C1 segment of cervical spinal cord (tissue), 14 donors: ENCODE measurements at regions not wholly inside any gene's neighbourhood (a gene's known extent, or its start where the extent isn't known, plus 50 kb on each side); places are given as distances from the start of the nearest gene placed in this dataset.
"Not testable (repeated sequence)": the region's sequence is repeated elsewhere in the genome, so short reads cannot be mapped to it uniquely, and the experiment has no call there.

ENCODE experiments used
- DNase-seq, 14 donors: peaks; one replicate each; lab custom pipeline; 2025; lab: John Stamatoyannopoulos, UW

DNA sequence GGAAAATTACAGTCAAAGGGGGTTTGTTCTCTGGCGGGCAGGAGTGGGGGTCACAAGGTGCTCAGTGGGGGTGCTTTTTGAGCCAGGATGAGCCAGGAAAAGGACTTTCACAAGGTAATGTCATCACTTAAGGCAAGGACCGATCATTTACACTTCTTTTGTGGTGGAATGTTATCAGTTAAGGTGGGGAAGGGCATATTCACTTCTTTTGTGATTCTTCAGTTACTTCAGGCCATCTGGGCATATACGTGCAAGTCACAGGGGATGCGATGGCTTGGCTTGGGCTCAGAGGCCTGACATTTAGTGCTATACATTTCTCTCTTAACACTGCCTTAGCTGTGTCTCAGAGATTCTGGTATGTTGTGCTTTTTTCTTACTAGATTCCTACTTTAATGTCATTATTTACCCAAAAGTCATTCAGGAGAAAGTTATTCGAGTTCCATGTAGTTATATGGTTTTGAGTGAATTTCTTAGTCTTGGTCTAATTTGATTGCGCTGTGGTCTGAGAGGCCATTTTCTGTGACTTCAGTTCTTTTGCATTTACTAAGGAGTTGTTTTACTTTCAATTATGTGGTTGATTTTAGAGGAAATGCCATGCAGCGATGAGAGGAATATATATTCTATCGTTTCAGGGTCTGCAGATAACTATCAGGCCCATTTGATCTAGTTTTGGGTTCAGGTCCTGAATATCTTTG is 416.2 kb upstream of the EPHA7 start:
- DNase-seq = not testable (repeated sequence)

DNA sequence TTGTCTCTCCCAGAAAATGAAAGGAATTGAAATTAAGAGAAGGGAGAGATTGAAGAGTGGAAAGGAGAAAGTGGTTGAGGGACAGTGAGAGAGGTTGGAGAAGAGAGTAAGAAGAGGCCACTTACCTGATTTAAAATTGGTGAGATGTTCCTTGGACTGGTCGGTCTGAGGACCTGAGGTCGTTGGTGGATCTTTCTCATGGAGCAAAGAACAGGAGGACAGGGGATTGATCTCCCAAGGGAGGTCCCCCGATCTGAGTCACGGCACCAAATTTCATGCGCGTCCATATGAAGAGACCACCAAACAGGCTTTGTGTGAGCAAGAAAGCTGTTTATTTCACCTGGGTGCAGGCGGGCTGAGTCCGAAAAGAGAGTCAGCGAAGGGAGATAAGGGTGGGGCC is 415.7 kb upstream of the EPHA7 start:
- DNase-seq = not testable (repeated sequence)

DNA sequence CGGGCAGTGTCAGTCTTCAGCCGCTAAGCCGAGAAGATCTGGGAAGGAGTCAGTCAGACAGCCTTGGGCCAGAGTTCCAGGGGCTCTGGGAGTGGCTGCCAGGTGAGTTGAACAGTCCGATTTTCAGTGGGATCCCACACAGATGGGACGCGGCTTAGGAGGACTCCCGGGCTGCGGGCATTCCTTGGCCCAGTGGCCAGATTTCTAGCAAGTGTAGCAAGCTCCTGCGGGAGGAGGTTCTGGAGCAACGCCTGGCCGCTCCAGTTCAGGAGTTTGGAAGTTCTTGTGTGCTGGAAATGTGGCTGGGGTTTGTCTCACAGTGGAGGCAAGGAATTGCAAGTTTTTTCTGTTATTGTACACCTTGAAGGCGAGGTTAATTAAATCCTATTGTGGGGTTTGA is 414.0 kb upstream of the EPHA7 start:
- not testable (repeated sequence) for DNase-seq

DNA sequence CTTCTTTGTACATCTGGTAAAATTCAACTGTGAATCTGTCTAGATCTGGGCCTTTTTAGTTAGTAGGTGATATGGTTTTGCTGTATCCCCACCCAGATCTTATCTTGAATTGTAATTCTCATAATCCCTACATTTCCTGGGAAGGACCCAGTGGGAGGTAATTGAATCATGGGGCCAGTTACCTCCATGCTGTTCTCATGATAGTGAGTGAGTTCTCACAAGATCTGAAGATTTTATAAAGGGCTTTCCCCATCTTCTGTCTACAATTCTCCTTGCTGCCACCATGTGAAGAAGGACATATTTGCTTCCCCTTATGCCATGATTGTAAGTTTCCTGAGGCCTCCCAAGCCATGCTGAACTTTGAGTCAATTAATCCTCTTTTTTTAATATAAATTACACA is 410.4 kb upstream of the EPHA7 start:
- DNase-seq = not testable (repeated sequence)

DNA sequence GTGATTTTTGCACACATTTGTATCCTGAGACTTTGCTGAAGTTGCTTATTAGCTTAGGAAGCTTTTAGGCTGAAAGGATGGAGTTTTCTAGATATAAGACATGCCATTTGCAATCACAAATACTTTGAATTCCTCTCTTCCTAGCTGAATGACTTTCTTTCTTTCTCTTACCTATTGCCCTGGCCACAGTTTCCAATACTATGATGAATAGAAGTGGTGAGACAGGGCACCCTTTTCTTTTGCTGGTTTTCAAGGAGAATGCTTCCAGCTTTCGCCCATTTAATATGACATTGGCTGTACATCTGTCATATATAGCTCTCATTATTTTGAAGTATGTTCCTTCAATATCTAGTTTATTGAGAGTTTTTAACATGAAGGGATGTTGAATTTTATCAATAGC is 409.6 kb upstream of the EPHA7 start:
- DNase-seq = no peak

DNA sequence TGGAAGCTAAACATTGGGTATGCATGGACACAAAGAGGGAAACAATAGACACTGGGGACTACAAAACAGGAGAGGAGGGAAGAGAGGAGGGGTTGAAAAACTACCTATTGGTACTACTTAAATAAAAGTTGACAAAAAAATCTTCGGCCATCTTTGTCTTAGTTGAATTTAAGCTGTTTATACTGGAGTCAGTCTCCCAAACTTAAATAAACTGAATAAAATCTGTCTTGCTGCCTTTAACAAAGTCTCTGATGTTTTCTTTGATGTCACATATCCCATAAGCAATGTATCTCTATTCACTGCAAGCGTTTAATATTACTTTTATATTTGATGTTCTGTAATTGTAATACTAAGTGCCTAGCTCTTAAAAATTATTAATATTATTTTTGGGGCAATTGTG is 409.2 kb upstream of the EPHA7 start:
- DNase-seq = no peak

DNA sequence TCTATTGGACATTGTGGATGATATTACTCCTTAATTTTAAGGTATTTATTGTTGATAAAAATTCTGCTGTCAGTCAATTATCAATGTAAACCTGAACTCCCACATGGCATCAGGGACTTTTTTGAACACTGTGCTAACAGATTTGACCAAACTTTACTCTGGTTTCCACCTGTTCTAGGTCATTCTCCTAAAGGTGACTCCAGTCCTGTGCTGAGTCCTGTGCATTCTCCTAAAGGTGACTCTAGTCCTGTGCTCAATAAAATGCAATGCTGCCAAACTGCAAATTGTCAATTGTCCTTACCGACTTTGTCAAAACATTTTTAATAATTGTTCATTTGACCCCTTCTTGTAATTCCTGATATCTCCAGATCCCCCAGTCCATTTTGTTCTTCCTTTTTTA is 408.4 kb upstream of the EPHA7 start:
- DNase-seq = no peak

DNA sequence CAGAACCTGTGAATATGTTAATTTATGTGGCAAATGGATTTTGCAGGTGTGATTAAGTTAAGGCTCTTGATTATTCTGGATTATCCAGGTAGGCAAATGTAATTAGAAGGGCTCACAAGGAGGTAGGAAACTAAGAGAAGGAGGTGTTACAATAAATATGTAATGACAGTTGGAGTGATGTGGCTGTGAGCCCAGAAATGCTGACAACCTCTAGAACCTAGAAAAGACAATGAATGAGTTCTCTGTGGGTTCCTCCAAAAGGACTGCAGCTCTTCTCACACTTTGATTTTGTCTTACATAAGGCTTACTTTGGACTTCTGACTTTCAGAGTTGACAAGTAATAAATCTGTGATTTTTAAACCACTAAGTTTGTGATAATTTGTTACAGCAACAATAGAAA is 406.6 kb upstream of the EPHA7 start:
- DNase-seq = no peak

DNA sequence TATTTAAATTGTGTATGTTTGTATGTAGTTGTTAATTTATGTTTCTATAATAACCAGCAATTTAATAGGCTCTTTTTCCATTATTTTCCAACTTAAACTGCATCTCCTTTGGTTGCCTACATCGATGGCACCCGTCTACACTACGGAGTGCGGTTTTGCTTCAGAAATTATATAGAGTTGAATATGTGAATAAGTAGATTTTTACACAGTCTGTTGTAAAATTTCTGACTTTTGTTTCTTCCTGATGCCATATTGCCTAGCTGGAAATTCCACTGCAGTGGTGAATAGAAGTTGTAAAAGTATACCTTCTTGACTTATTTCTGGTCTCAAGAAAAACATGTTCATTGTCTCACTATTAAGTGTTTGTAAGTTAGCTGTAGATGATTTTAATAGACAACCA is 404.1 kb upstream of the EPHA7 start:
- no peak for DNase-seq

DNA sequence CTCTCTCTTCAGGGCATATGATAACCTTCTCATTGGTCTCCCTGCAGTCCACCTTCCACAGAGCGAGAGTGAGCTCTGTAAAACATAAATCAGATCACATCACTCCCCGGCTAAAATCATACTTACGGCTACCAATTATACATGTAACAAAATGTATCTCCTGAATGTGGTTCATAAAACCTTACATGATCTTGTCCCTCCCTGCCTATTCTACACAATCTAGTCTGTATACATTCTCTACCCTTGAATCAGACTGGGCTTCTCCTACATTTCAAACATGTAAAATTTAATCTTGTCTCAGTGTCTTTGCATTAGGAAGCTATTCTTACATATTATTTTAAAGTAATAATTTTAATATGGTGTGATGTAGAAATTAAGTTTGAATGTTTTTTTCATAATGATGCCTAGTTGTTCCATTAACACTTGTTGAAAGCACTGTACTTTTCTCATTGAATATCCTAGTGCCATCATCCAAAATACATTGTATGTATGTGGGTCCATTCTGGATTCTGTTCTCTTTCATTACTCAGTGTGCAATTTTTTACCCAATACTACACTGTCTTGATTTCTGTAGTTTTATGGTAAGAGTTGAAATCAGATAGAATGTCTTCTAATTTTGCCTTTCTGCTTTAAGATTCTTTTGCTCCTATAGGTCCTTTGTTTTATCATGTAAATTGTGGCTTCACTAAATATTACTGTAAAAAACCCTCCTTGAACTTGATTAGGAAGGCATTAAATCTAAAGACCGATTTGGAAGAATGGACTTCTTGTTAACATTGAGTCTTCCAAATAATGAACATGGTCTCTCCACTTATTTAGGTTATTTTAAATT is 403.3 kb upstream of the EPHA7 start:
- DNase-seq = no peak

DNA sequence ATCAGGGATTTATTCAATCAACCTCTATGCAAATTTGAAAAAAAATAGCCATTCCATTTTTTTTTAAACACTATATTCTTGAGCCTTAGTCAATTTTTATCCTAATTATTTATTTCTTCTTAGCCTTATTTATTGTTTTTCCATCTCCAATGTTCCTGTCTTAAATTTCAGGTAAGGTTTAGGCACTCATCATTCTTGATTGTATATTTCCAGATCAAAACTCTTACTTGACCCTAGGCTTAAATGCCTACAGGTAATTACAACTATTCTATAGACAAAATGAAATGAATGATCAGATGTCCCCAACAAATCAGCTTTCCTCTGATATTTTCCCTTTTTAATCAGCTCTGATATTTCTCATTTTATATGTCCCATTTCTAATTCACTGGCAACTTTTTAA is 402.6 kb upstream of the EPHA7 start:
- no peak for DNase-seq

DNA sequence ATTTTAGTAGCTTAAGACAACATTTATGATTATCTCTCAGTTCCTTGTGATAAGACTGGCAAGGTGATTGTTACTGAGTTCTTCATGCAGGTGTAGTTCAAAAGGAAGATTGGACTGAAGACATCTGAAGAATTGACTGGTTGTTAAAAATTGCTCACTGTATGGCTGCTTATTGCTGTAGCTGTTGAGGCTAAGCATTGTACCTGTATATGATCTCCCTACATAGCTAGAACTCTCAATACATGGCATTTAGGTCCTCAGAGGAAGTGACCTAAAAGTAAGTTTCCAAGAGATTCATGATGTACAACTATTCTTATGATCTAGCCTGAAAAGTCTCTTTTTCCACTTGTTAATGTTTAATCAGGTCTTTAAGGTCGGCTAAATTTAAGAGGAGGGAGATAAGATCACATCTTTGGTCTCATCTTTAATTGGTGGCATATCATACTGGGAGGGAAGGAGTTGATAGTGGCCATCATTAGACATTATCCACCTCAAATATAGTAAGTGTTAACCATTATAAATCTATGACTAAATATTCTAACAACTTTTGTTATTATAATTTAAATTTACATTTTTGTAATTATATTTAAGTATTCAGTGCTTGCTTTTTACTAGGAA is 401.2 kb upstream of the EPHA7 start:
- DNase-seq = no peak

DNA sequence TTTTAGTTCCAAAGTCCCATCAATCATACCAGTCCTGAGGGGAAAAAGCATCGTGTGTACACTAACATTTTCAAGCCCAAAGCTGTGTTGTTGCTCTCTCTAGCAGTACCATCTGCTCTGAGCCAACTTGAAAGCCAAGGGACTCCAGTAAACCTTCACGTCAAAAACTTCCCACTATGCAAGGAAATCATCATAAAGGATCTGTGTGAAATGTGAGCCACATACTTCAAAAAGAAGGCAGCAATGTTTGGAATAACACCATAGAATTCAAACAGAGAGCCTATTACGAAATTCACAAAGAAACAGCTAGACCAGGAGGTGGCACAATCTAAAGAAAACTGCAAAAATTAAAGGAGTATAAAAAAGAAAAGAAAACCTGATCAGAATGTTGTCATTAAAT is 399.8 kb upstream of the EPHA7 start:
- DNase-seq = no peak

DNA sequence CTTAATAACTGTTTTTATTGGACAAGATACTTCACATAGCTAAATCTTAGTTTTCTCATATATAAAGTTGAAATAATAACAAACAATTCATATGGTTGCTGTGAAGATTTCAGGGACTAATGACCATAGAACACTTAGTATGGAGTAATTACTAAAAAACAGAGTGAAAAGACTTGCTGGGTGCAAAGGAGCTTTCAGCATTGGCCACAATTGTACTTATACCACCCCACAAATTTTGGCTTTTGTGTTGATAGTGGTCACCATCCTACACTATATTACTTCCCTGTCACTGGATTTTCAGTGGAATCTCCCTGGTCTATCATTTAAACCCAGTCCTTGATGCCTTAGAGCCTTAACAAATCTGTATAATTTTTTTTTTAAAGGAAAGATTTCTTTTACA is 398.6 kb upstream of the EPHA7 start:
- no peak for DNase-seq

DNA sequence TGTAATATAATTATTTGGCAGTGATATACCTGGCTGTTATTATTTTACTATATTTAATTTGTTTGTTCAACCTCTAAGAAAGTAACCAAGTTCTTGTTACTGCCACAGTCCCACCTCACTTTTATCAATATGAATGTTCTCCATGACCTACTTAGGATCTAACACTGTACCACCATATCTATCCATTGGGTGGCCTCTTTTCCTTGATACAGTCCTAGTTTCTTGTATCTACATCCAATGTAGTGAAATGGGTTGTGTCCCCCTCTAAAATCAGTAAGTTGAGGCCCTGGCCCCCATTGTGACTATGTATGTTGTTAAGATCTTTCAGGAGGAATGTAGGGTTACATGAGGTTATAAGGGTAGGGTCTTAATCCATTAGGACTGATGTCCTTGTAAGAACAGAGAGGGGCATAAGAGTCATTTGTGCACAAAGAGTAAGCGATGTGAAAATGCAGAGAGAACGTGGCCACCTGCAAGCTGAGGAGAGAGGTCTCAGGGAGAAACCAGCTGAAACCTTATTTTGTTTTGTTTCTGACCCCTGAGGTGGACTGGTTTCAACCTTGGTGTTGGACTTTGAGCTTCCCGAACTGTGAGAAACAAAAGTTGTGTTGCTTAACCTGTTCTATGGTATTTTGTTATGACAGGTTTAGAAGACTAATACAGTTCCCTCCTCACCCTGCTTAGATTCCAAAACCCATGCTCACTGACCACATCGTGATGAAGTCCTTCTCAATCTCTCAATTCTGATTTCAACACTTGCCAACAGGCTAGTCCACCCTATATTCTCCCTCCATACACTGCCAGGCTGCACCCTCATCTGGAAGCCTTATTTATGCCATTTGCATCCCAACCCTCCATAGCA is 387.3 kb upstream of the EPHA7 start:
- DNase-seq = no peak

DNA sequence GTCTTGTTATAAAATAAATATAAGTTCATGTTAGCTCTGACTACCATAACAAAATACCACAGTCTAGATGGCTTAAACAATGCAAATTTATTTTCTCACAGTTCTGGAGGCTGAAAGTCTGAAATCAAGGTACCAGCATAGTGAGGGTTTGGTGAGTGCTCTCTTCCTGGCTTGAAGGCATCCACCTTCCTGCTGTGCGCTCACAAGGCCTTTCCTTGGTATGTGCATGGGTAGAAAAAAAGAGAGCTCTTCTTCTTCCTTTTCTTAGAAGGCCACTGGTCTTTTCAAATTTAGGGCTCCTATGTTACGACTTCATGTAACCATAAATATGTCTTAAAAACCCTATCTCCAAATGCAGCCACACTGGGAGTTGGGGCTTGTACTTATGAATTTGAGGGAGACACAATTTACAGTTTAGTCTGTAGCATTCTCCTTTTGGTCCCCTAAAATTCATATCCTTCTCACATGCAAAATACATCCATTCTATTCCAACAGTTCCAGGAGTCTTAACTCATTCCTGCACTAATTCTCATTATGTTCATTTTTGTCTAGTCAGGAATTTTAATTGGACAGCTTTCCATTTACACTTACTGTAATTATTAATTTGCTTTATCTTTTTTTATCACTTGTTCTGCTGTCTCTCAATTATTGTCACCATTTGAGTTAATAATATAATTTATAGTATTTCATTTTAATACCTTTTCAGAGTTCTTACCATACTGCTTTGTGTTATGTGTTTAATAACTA is 381.9 kb upstream of the EPHA7 start:
- DNase-seq = no peak

DNA sequence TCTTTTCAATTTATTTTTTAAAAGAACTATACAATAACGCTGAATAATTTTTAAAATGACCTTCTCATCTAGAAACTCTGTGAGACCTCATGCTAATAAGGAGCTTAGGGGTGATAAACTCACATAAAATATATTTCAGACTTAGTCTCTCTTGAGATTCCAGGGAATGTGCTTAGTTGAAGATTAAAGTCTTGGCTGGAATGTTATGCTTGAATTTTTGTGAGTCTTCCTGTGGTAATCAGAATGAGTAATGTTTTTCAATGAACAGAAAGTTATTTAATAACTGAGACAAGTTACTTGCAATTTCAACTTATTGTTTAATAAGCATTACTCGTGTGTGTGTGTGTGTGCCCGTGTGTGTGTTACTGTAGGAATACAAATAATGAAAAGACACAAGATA is 379.9 kb upstream of the EPHA7 start:
- no peak for DNase-seq

DNA sequence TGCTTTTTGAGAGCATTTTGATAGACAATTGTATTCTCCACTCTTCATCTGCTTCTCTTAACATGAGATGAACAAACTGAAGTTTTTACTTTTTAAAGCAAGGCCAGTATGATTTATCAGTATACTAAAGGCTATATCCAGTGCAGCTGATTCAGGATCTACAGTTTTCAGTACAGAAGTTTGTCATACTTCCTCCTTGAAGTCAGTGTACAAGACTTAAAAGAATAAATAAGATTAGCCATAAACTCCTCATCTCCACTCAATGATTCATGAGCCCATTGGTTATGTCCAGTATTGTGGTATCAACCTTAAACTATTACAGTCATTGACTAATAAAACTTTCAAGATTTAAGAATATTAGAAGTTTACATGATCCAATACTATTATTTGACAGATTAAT is 374.8 kb upstream of the EPHA7 start:
- no peak for DNase-seq

DNA sequence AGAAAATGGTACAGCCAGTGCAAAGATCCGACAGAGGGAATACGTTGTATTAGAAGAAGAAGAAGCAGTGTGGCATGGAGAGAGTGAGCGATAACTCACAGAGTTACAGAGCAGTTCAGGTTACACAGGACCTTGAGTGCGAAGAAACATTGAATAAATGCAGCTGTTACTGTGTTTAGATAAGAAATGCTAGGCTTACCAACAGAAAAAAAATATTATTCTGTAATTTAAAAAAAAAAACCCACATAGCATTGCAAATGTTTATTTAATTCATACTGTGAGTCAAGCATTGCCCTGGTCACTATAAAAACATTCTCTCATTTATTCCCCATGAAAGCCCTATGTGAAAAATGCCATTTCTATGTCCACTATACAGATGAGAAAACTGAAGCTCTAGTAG is 373.4 kb upstream of the EPHA7 start:
- no peak for DNase-seq

DNA sequence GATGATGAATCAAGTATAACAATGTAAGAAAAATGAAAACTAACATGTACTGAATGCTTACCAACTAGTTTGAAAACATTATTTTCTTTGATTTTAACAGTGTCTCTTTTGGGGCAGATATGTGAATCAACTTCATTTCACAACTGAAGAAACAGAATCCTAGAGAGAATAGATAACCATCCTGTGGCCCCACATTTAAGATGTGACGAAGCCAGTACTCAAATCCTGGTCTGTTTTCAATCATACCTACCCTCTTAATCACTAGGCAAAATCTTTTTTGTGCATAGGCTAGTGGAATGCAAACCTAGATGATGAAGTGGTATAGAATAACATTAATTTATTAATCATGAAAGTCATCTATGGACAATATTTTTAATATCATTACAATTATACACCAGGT is 371.6 kb upstream of the EPHA7 start:
- no peak for DNase-seq

DNA sequence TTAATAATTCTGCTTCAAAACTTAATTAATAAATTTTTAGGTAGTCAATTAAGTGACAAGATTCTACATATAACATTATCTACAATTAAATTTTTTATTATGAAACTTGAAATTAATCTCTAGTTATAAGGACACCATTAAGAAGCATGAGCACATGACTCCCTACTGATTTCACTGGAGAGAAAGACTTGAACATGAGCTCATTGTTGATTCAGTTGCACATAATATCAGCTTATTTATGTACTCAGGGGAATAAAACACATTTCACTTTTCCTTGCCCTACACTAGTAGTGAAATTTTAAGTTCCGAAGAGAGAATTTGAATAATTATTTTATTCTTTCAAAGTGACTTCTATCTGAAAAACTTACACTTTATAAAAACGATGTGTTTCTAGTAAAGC is 370.2 kb upstream of the EPHA7 start:
- DNase-seq = no peak
